Uterus (tissue), 3 donors: ENCODE measurements at regions not wholly inside any gene's neighbourhood (a gene's known extent, or its start where the extent isn't known, plus 50 kb on each side); places are given as distances from the start of the nearest gene placed in this dataset. TPM values are rescaled to one million over a fixed set of nuclear protein-coding genes. Genes with fewer than 3 reads are reported as not detected.

ENCODE experiments used
- DNase-seq, 2 donors: peaks; one replicate each; pipeline ENCODE4 v3.0.0-alpha.2; 2019 to 2020
- H3K27ac ChIP-seq, 2 donors: fragments of 200-600 bp; sonication (generic); 1 replicate in 1 of 2; 2 replicates in 1 of 2; pipeline ENCODE4 v1.5.1; 2016 to 2018
- H3K27me3 ChIP-seq, 2 donors: fragments of 200-600 bp; sonication (generic); one replicate each; pipeline ENCODE4 v1.5.1; 2018 to 2019; ENCODE audit warnings: control low read depth in 1 of 2
- H3K36me3 ChIP-seq, 2 donors: fragments of 200-600 bp; sonication (generic); one replicate each; pipeline ENCODE4 v1.5.1; 2019; ENCODE audit warnings: control low read depth in 1 of 2
- H3K4me1 ChIP-seq, 2 donors: fragments of 200-600 bp; sonication (generic); one replicate each; pipeline ENCODE4 v1.5.1; 2018 to 2019; ENCODE audit warnings: control low read depth in 1 of 2
- H3K4me3 ChIP-seq, 2 donors: fragments of 200-600 bp; sonication (generic); 1 replicate in 1 of 2; 2 replicates in 1 of 2; pipeline ENCODE4 v1.5.1; 2018 to 2019; ENCODE audit warnings: mild to moderate bottlenecking in 1 of 2
- H3K9me3 ChIP-seq, 2 donors: fragments of 200-600 bp; sonication (generic); one replicate each; pipeline ENCODE4 v1.5.1; 2019; ENCODE audit warnings: control low read depth in 1 of 2
- CTCF ChIP-seq, 4 experiments: fragments of 200-600 bp in 2 of 4; fragments of 450-650 bp in 2 of 4; sonication (generic) in 2 of 4; IDR thresholded peaks; one replicate each; pipeline ENCODE4 v1.5.1; 2016 to 2019; ENCODE audit warnings: antibody characterized with exemption in 4 of 4, mild to moderate bottlenecking in 2 of 4, moderate library complexity in 1 of 4
- POLR2A ChIP-seq, 2 donors: fragments of 450-650 bp; IDR thresholded peaks; one replicate each; pipeline ENCODE4 v1.6.1; 2016; ENCODE audit warnings: antibody characterized with exemption in 2 of 2, mild to moderate bottlenecking in 1 of 2, moderate library complexity in 1 of 2
- intact Hi-C: fragments of 100-400 bp; cut with DNase I; formaldehyde crosslinking; loops from one replicate; pipeline ENCODE4 v1.15.1; 2023; ENCODE audit warnings: low total_unique reads
- small RNA-seq: library from RNA; depleted of rRNA; stranded (forward); fragments of <200 nt; gene quantifications from one replicate; pipeline ENCODE3, GENCODE V24; 2016
- donor health status: DM: yes; HTN: yes; CAD: no.

DNA sequence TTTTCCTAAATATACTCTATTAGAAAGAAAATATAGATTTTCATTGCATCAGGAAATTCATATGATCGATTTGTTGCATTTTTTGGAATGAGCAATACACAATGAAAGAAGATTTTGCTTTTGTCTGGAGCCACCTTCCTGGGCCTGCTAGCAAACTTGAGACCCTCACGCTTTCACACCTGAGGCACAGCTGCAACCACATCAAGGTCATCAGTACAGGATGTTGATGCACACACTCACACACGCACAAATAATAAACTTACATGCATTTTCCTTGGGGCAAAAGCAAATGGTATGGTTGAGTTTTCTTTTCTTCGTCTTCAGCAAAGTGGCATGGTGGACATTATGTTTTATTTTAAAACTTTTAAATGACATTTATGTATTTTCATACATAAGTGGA is 64.8 kb upstream of the SATB1 start:
- TF ChIP-seq CTCF (IDR thresholded peaks at IDR 0.05): no peak
- no peak for TF ChIP-seq POLR2A (IDR thresholded peaks at IDR 0.05)
- DNase-seq: no peak
- intact Hi-C loops: no loop called here
- Histone ChIP-seq H3K27me3 (no peaks in the 10 kb centered on the region), H3K36me3 (no peaks in the 10 kb centered on the region), H3K9me3 (no peaks in the 10 kb centered on the region), H3K27ac (no peak overlapping the region), H3K4me3 (no peak overlapping the region), H3K4me1 (no peaks in the 10 kb centered on the region)

- Histone ChIP-seq H3K36me3 (no peaks in the 10 kb centered on the region), H3K4me1 (no peaks in the 10 kb centered on the region), H3K27ac (no peak overlapping the region), H3K27me3 (no peaks in the 10 kb centered on the region), H3K4me3 (no peak overlapping the region), H3K9me3 (no peaks in the 10 kb centered on the region)
- DNase-seq: no peak
- TF ChIP-seq CTCF (IDR thresholded peaks at IDR 0.05) (no peak), POLR2A (IDR thresholded peaks at IDR 0.05) (no peak)
- intact Hi-C loops: no loop called here
These were observed 58.1 kb upstream of the SATB1 start for GRCh38 chr3:18483226-18483625.

- TF ChIP-seq CTCF (IDR thresholded peaks at IDR 0.05): no peak
- TF ChIP-seq POLR2A (IDR thresholded peaks at IDR 0.05): no peak
- H3K4me3 ChIP-seq: no peak overlapping the region
- no peak for DNase-seq
- no peaks in the 10 kb centered on the region for H3K9me3 ChIP-seq
- H3K36me3 ChIP-seq: no peaks in the 10 kb centered on the region
- no peaks in the 10 kb centered on the region for H3K4me1 ChIP-seq
- no peaks in the 10 kb centered on the region for H3K27me3 ChIP-seq
- intact Hi-C loops: no loop called here
- H3K27ac ChIP-seq: no peak overlapping the region
These were observed 56.9 kb upstream of the SATB1 start for GRCh38 chr3:18481946-18482548.

DNA sequence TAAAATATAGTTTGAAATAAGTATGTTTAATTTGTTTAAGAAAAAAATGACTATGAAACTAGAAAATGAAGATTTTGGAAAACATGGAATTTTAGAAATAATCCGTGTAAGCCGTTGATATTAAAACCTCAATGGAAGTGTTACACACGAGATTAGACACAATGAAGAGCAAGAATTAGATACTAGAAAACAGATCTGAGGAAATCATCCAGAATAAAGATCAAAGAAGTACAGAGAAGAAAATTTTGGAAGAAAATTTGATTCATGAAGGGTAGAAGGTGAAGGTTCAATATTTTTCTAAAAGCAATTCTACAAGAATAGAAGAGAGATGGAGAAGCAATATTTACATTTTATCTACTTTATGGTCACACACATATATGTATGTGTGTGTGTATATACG is 52.5 kb upstream of the SATB1 start:
- Histone ChIP-seq H3K36me3 (no peaks in the 10 kb centered on the region), H3K4me1 (no peaks in the 10 kb centered on the region), H3K27me3 (no peaks in the 10 kb centered on the region), H3K4me3 (no peak overlapping the region), H3K9me3 (no peaks in the 10 kb centered on the region), H3K27ac (no peak overlapping the region)
- DNase-seq: no peak
- intact Hi-C loops: no loop called here
- TF ChIP-seq POLR2A (IDR thresholded peaks at IDR 0.05): no peak
- TF ChIP-seq CTCF (IDR thresholded peaks at IDR 0.05): no peak

Small RNA genes lying in the stretch of these regions (small RNA-seq; reads per million reads assigned to genes)
- gene RNU6-138P: not detected
